GM21447 (cell line): ENCODE measurements at regions not wholly inside any gene's neighbourhood (a gene's known extent, or its start where the extent isn't known, plus 50 kb on each side); places are given as distances from the start of the nearest gene placed in this dataset.

Experiments used
- ATAC-seq: cut with Tn5 transposase; IDR thresholded peaks from one replicate; pipeline ENCODE4 v1.9.1; 2021; ENCODE audit not compliant: unreplicated experiment

- ATAC-seq, result no peak
Observed at GRCh38 chr2:236654496-236654895, 84.9 kb downstream of the ACKR3 start.

GRCh38 chr2:236656166-236656565, 86.5 kb downstream of the ACKR3 start:
- ATAC-seq, result no peak

- ATAC-seq, result no peak
Observed at GRCh38 chr2:236656721-236657120, 87.1 kb downstream of the ACKR3 start.

- ATAC-seq, result no peak
Observed at GRCh38 chr2:236657215-236657614, 87.6 kb downstream of the ACKR3 start.

- ATAC-seq, result no peak
Observed at GRCh38 chr2:236657801-236658200, 88.2 kb downstream of the ACKR3 start.

GRCh38 chr2:236658974-236659757, 89.5 kb downstream of the ACKR3 start:
- no peak for ATAC-seq

- ATAC-seq, result no peak
Observed at GRCh38 chr2:236659758-236660150, 90.1 kb downstream of the ACKR3 start.

GRCh38 chr2:236661061-236661761, 91.6 kb downstream of the ACKR3 start:
- ATAC-seq, result no peak

GRCh38 chr2:236661762-236662110, 92.1 kb downstream of the ACKR3 start:
- no peak for ATAC-seq

- ATAC-seq, result no peak
Observed at GRCh38 chr2:236662231-236663185, 92.9 kb downstream of the ACKR3 start.

GRCh38 chr2:236663287-236664101, 93.9 kb downstream of the ACKR3 start:
- ATAC-seq, result no peak

- ATAC-seq, result no peak
Observed at GRCh38 chr2:236664136-236664535, 94.5 kb downstream of the ACKR3 start.

GRCh38 chr2:236665101-236665500, 95.5 kb downstream of the ACKR3 start:
- ATAC-seq, result no peak

GRCh38 chr2:236665572-236666118, 96.0 kb downstream of the ACKR3 start:
- no peak for ATAC-seq

- ATAC-seq, result no peak
Observed at GRCh38 chr2:236666646-236667204, 97.1 kb downstream of the ACKR3 start.

GRCh38 chr2:236667526-236667925, 97.9 kb downstream of the ACKR3 start:
- ATAC-seq, result no peak

- ATAC-seq, result no peak
Observed at GRCh38 chr2:236668531-236668969, 98.9 kb downstream of the ACKR3 start.

- no peak for ATAC-seq
Observed at GRCh38 chr2:236670235-236670620, 100.6 kb downstream of the ACKR3 start.

- no peak for ATAC-seq
Observed at GRCh38 chr2:236671896-236672562, 102.4 kb downstream of the ACKR3 start.
